HFFc6 (cell line): ENCODE measurements at regions not wholly inside any gene's neighbourhood (a gene's known extent, or its start where the extent isn't known, plus 50 kb on each side); places are given as distances from the start of the nearest gene placed in this dataset.

Source experiments
- DNase-seq: peaks from one replicate; pipeline ENCODE4 v3.0.0-alpha.2; 2018
- H3K27ac Mint-ChIP-seq: 2 replicates; pipeline ENCODE4 v1.8.0; 2020; ENCODE audit warnings: mild to moderate bottlenecking, mixed read lengths
- H3K27me3 Mint-ChIP-seq: 2 replicates; pipeline ENCODE4 v1.8.0; 2021; ENCODE audit warnings: mild to moderate bottlenecking, moderate library complexity, mixed read lengths; ENCODE audit not compliant: insufficient read depth
- H3K36me3 Mint-ChIP-seq: 2 replicates; pipeline ENCODE4 v1.8.0; 2021; ENCODE audit warnings: low read depth, mixed read lengths
- H3K4me1 Mint-ChIP-seq: 2 replicates; pipeline ENCODE4 v1.8.0; 2020; ENCODE audit warnings: low read depth, mixed read lengths
- H3K4me3 Mint-ChIP-seq: 2 replicates; pipeline ENCODE4 v1.8.0; 2020; ENCODE audit warnings: mild to moderate bottlenecking, moderate library complexity, mixed read lengths
- H3K9me3 Mint-ChIP-seq: 2 replicates; pipeline ENCODE4 v1.8.0; 2020; ENCODE audit warnings: mild to moderate bottlenecking, mixed read lengths
- CTCF ChIP-seq: fragments of 200-600 bp; sonication (generic); IDR thresholded peaks from 2 replicates; pipeline ENCODE4 v1.5.0; 2021; ENCODE audit warnings: antibody characterized with exemption, mild to moderate bottlenecking

- DNase-seq, result no peak
- Mint-ChIP-seq H3K9me3 (peaks cover 33% of the 10 kb centered on the region), H3K4me1 (no peaks in the 10 kb centered on the region), H3K36me3 (no peaks in the 10 kb centered on the region), H3K27ac (no peak overlapping the region), H3K4me3 (no peak overlapping the region), H3K27me3 (no peaks in the 10 kb centered on the region)
- TF ChIP-seq CTCF, result no peak
Observed at GRCh38 chr2:122999258-122999657, 1025.8 kb upstream of the CNTNAP5 start.

- H3K27ac Mint-ChIP-seq, result no peak overlapping the region
- no peak overlapping the region for H3K4me3 Mint-ChIP-seq
- H3K36me3 Mint-ChIP-seq, result no peaks in the 10 kb centered on the region
- peaks cover 38% of the 10 kb centered on the region for H3K9me3 Mint-ChIP-seq
- TF ChIP-seq CTCF, result no peak
- DNase-seq, result no peak
- H3K4me1 Mint-ChIP-seq, result no peaks in the 10 kb centered on the region
- H3K27me3 Mint-ChIP-seq, result no peaks in the 10 kb centered on the region
Observed at GRCh38 chr2:122999821-123000220, 1025.3 kb upstream of the CNTNAP5 start.

GRCh38 chr2:123002660-123003248 lies 1022.3 kb upstream of the CNTNAP5 start:
- Mint-ChIP-seq H3K27ac (no peak overlapping the region), H3K4me1 (no peaks in the 10 kb centered on the region), H3K27me3 (no peaks in the 10 kb centered on the region), H3K9me3 (peaks cover 56% of the 10 kb centered on the region), H3K4me3 (no peak overlapping the region), H3K36me3 (no peaks in the 10 kb centered on the region)
- TF ChIP-seq CTCF, result no peak
- no peak for DNase-seq

- Mint-ChIP-seq H3K27me3 (no peaks in the 10 kb centered on the region), H3K4me1 (no peaks in the 10 kb centered on the region), H3K27ac (no peak overlapping the region), H3K4me3 (no peak overlapping the region), H3K36me3 (0 out of 2 replicates have a peak, but pooled peaks cover 3% of the 10 kb centered on the region), H3K9me3 (peaks cover 22% of the 10 kb centered on the region)
- DNase-seq, result no peak
- TF ChIP-seq CTCF, result no peak
Observed at GRCh38 chr2:123015186-123015585, 1009.9 kb upstream of the CNTNAP5 start.

DNA sequence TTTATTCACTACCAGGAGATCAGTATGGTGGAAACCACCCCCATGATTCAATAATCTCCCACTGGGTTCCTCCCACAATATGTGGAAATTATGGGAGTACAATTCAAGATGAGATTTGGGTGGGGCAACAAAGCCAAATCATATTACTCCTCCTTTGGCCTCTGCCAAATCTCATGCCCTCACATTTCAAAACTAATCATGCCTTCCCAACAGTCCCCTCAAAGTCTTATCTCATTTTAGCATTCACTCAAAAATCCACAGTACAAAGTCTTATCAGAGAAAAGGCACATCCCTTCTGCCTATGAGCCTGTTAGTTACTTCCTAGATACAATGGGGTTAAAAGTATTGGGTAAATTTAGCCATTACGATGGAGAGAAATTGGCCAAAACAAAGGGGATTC lies 989.5 kb upstream of the CNTNAP5 start:
- Mint-ChIP-seq H3K9me3 (peaks cover 31% of the 10 kb centered on the region), H3K27ac (no peak overlapping the region), H3K27me3 (no peaks in the 10 kb centered on the region), H3K4me1 (no peaks in the 10 kb centered on the region), H3K4me3 (no peak overlapping the region), H3K36me3 (no peaks in the 10 kb centered on the region)
- TF ChIP-seq CTCF, result no peak
- DNase-seq, result no peak

DNA sequence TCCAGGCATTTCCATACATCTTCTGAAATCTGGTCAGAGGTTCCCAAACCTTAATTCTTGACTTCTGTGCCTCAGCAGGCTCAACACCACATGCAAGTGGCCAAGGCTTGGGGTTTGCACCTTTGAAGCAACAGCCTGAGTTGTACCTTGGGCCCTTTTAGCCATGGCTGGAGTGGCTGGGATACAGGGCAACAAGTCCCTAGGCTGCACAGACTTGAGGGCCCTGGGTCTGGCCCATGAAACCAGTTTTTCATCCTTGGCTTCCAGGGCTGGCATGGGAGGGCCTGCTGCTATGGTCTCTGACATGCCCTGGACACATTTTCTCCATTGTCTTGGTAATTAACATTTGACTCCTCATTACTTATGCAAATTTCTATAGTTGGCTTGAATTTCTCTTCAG lies 988.8 kb upstream of the CNTNAP5 start:
- TF ChIP-seq CTCF, result no peak
- no peak overlapping the region for H3K4me3 Mint-ChIP-seq

More for the DNA sequence above, 988.8 kb upstream of the CNTNAP5 start:
- no peak for DNase-seq
- no peaks in the 10 kb centered on the region for H3K27me3 Mint-ChIP-seq
- H3K4me1 Mint-ChIP-seq, result no peaks in the 10 kb centered on the region
- H3K9me3 Mint-ChIP-seq, result peaks cover 31% of the 10 kb centered on the region
- H3K36me3 Mint-ChIP-seq, result no peaks in the 10 kb centered on the region
- no peak overlapping the region for H3K27ac Mint-ChIP-seq
